NCI-H187 (cell line): ENCODE measurements at regions not wholly inside any gene's neighbourhood (a gene's known extent, or its start where the extent isn't known, plus 50 kb on each side); places are given as distances from the start of the nearest gene placed in this dataset.

ENCODE experiments used
- DNase-seq, 2 experiments: peaks; one replicate each; lab custom pipeline; 2025; lab: John Stamatoyannopoulos, UW

DNA sequence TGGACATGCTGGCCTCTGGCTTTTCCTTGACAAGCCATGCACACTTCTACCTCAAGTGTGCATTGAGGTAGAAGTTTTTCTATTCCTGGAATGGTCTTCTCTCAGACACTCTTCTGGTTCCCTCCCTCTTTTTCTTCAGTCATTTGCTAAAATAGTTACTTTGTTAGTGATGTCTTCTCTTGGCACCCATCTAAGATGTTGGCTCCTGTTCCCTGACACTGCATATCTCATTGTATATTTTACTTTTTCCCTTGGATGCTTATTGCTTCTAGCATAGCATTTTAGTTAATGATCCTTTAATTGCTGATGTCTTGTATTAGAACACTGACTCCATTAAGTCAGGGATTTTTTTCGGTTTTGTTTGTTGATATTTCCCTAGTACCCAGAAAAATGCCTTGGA, 758.7 kb upstream of the NRSN1 start:
- DNase-seq, result no peak

DNA sequence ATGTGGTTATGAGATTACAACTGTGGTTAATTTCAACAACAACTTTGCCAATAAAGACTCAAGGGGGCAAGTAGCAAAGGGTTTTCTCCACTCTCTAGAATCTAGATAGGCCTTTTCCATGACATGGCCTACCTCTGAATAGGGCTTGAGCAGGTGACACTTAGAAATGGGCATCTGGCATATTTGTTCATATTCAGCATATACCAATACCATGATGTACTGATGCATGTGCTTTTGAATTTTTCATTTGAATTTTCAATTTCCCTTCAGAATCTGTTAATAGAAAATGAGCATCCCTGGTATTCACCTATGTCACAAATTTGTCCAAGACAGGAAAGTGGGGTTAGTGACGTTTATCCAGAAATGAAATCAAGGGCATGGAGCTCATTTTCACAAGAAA, 757.5 kb upstream of the NRSN1 start:
- DNase-seq, result no peak

DNA sequence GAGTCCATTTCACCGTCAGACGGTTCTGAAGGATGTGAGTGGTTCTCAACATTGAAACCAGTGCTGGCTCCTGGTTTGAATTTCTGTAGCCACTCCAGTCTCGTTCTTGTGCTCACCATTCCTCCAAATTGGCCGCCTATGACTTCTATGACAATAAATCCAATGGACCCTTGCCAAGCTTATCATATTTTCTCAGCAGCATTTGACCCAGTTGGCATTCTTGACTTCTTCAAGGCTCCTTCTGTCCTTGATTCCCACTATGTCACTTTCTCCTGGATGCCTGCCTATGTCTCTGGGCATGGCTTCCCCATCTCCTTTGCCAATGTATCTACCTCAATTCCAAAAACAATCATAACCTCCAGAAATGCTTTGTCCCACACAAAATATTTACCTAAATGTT, 756.0 kb upstream of the NRSN1 start:
- DNase-seq, result no peak

DNA sequence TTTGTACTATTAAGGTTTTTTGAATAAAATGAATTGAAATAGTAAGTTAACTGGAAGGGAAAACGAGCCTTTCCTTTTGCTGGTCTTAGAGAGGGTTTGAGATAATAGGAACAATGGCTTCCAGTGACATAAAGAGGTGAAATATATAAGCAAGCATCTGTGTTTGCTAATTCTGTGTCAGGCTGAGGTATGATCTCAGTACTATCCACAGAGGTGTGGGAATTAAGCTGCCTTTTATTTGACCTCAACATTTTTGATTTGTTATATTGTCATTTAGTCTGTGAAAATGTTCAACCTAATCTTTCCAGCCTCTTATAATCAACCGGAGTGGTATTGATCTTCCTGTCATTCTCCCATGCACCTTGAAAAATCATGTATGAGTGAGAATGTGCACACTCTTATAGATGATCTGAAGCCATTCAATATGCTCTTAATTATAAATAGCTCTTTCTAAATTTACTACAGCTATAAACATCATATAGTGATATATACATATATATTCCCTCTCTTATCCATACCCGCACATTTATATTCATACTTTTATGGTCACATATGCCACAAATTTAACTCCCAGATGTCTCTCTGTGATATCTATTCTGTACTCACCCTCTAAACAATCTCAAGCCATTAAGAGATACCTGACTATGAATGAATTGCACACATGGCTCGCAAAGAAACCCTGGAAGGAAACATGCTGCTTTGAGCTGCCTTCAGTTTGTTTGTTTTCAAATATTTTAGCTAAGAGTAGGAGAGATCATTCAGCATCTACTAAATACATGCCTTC, 754.7 kb upstream of the NRSN1 start:
- DNase-seq, result no peak

DNA sequence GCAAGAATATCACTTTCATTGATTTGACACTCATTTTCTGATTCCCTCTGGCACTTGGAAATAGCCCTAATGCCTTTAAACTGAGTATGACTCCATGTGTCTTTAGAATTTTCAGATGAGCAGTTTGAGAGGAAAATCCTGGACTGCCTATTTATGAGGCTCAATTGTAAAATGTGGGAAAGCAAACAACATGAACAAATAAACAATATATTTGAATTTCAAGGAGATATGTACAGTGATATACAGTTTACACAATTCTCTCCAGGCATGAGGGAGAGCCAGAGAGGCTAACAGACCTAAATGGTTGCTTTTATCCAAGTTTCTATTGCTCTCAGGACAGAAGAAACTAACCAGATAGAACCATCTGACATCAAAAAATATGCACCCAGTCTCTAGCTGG, 748.2 kb upstream of the NRSN1 start:
- no peak for DNase-seq

DNA sequence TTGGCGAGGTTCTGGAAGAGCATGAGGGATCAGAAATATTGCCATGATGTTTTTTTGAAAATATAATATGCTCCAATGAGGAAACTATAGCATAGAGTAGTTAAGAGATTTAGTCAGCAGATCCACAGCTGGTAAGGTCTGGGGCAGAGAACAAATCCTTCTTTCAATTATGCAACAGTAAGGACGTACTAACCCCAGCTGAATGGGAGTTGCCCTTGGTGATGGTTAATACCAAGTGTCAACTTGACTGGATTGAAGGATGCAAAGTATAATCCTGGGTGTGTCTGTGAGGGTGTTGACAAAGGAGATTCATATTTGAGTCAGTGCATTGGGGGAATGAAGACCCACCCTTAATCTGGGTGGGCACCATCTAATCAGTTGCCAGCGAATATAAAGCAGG, 745.5 kb upstream of the NRSN1 start:
- no peak for DNase-seq

DNA sequence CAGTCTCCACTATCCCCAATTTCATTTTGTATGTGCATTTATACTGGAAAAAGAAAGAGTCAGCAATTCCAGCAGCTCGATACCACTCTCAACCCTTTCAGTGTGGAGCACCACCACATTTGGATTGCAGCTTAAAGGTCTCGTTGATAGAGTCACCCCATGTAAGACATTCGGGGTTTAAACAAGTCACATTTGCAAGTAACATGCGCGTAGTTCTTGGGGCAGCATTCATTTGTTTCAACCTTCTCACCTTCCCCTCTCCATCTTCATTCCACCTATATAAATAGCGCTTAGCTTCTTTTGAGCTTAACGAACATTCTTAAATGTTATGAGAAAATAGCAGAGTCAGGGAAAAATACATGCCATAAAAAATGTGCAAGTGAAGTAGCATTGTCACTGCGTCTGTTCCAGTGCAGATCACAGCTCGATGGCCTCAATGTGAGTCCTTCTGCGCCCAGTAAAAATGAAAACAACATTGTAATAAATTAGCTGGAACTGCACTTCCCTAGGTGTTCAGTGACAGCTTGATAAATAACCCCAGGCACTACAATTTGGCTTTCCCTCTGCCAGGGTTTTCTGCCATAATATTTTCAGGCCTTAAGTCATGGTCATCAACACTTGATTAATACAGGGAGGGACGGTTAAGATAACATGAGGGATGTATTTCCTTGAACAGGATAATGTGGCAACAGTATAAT, 737.8 kb upstream of the NRSN1 start:
- no peak for DNase-seq

DNA sequence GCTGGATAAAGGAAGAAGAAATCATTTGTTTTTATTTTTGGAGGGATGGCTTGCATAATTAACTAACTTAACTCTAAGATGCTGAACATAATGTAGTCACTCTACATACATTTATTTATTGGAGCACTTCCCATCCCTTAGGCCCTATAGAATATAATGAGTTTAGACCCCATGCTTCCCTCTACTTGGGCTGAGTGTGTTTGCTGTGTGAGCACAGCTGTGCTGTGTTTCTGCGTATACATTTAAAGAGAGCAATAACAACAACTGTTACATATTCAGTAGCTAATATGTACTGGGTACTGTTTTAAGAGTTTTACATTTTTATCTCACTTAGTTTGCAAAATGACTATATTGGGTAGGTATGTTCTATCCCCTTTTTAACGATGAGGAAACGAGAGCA, 736.6 kb upstream of the NRSN1 start:
- DNase-seq, result no peak

DNA sequence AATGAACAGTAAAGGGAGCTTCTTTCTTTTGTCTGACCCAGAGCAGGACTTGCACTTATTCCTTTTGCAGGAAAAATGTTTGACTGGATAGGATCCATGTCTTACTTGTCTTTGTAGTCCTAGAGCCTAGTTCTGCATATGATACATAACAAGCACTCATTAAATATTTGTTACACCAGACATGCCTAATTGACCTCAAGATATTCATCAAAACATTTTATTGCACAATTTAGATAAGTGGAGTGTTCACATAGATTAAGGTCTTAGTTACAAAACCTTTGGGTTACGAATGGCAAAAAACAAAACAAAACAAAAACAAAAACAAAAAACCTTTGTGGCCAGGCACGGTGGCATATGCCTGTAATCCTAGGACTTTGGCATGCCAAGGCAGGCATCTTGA, 735.8 kb upstream of the NRSN1 start:
- DNase-seq, result no peak

DNA sequence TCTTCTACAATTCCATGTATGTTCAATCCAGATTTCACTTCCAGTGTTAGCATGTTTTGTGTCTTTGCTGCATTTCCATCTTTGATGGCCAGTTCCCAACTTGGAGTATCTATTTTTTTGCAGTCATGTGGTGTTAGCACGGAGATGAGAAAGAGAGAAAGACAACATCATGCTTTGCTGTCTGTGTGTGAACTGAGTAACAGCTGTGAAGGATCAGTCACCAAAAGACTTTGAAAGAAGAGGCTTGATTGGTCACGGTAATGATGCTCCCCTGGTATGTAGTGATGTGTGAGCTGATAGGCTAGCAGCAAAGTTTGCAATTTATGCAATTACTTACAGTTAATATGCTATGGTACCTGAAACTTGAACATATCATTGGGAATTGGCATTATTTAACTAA, 731.3 kb upstream of the NRSN1 start:
- no peak for DNase-seq

DNA sequence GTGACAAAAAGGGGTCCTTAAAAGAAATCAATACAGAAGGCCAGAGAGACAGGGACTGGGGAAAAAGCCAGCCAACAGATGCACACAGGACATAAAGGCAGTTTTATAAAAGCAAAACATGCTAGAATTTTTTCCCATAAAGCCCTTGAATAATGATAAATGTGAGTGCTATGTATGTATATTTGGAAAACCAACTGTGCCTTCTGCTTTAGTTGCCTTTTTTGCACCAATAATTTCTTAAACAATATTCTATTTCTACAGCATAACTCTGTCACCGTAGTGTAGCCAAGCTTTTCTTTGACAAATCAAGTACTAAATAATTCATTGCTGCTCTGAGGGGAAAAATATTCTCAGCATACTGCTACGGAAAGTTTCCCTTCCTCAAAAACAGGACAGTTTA, 730.6 kb upstream of the NRSN1 start:
- DNase-seq, result no peak

DNA sequence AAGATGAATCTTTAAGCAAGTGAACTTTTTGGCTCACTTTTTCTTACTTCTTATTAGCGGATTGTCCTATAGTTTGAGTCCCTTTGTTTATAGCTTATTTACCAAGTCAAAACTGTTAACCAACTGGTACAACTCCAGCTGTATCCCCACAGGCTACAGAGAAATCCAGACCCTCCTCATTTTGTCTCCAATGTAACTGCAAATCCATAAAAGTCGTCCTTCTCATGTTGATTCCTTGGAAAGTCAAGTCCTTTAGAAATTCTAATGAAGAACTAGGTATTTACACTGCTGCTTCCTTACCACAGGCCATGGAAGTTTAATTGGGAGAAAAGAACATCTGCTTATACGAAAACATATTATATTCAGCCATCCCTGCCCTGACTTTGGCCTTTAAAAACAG, 729.1 kb upstream of the NRSN1 start:
- DNase-seq, result no peak

DNA sequence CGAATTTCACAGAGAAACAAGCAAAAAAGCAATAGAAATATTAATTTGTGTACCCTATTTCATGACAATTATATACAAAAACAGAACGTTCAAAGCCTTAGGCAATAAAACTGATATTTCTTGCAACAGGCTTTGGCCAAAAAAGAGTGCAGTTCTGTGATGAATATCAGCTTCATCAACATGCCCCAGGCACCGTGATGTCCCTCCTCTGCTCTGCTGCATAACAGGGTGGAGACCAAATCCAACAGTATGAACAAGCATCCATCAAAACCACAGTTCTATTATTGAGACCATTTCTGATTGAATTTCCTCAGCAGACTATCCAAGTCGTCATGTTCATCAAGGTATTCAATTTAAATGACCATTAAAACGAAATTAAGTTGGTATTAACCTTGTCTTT, 722.6 kb upstream of the NRSN1 start:
- DNase-seq, result no peak

DNA sequence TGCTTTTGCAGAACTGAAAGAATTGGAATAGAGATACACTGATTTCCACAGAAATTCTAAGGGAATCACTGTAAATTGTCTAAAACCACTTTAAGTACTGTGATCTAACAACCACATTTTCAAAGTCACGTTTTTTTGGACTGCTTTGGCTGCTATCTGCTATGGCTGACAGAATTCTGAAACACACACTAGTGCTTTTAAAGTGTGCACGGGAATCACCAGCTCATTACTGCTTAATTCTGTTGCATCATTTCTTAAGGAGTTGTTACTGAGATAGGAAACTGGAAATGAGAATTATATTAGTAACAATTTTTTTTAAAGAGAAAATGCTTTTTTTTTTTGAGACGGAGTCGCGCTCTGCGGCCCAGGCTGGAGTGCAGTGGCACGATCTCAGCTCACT, 716.5 kb upstream of the NRSN1 start:
- DNase-seq, result no peak

DNA sequence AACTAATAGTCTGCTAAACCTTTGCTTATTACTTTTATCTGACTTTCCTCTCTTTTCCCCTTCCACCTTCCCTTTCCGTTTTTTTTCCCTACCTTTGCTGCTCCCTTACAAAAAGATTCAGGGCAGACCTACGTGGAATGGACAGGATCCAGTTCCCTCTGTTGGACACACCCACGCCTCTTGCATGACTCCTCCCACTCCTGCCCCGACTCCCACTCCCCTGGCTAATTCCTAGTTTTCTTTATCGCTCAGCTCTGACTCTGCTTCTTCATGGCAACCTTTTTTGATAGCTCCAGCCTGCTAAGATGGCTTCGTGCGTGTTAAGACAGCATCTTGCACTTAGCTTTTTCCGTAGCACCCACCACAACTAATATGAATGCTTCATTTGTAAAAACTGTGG, 715.6 kb upstream of the NRSN1 start:
- DNase-seq, result no peak

DNA sequence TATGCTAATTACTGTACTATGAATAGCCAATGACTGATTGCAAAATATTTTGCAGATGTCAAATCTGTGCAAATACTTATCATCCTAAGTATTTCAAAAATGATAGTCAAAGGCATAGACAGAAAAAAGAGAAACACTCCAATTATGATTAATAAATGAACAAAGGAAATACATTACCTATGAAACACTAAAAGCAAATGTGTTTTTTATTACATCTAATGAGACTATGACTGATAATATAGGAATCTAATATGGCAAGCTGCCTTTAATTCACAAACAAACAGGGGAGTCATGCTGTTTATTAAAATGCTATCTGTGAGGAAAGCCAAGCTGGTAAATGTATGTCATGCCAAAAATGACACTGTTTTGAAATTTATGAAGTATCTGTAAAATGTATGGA, 713.2 kb upstream of the NRSN1 start:
- DNase-seq, result no peak

DNA sequence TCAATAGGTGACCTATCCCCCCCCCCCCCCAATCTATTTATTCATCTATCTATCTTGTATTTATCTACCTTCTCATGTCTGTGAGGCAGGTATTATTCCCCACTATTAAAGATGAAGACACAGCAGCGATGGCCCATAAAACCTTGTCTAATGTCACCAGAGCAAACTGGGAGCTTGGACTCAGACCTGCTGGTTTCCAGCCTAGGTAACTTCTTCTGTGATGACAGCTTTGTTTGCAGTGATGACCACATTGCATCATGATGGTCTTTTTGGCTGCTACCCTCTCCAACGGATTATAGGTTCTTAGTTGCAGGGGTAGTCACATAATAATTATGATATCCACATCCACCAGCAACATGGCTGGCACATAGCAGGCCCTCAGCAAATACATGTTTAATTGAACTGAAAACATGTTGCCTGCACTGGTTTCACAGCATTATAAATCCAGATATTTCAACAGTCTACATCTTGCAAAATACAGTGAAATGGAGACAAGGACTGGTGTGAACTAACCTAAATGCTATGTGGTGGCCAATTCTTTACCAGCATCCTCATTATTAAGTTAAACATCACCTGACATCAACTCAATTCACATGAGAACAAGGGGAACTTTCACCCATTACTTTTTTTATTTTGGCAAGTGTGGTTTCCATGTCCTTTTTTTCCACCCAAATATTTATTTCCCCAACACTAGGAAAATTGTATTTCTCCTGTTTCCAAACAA, 712.5 kb upstream of the NRSN1 start:
- no peak for DNase-seq

DNA sequence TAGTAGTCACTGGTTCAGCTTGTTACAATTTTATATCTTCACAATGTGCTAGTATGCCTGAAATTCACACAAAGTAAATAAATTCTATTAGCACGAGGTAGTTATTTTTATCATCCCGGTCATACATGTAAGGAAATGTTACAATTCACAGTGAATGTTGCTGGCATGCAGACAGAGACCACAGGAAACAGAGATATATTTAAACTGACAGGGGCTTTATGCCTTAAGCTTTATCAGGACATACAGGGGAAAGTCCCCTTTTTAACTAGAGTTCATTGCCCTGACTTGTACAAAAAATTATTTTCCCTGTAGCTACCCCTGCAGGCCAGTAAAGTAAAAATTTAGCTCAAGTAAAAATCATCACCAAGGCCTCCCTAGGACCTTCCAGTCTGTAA, 712.0 kb upstream of the NRSN1 start:
- DNase-seq, result no peak

DNA sequence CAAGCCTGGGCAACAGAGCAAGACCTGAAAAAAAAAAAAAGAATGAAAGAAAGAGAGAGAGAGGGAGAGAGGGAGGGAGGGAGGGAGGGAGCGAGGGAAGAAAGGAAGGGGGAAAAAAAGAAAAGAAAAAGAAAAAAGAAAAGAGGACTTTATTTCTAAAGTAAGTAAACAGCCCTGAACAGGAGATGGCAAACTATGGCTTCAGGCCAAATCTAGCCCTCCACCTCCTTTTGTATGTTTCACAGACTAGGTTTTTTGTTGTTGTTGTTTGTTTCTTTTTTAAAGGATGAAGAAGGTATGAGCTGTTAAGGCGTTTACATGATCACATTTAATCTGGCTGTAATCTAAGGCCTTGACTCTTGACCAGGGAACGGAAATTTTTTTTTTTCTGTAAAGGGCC, 711.1 kb upstream of the NRSN1 start:
- no peak for DNase-seq

DNA sequence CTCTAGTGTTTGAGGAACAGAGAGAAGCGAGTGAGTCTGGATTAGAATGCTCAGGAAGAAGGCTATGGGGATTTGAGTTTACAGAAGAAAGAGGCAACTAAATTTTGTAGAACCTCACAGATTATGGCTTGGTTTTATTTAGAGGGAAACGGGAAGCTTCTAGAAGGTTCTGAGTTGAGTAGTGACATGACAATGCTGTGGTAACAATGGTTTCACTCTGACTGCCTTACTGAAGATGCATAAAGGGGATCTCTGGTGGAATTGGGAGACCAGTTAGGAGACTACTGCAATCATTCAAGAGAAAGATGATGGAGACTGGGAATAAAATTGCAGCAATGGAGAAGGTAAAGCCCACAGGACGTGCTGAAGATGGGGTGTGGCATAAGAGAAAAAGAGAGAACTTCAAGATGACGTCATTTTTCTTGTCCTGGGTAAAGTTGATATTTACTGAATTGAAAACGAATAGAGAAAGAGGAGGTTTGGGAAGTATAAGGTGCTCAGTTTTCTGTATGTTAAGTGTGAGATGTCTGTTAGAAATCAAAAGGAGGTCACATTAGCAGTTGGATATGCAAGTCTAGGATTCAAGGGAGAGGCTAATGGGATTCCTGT, 710.1 kb upstream of the NRSN1 start:
- no peak for DNase-seq

DNA sequence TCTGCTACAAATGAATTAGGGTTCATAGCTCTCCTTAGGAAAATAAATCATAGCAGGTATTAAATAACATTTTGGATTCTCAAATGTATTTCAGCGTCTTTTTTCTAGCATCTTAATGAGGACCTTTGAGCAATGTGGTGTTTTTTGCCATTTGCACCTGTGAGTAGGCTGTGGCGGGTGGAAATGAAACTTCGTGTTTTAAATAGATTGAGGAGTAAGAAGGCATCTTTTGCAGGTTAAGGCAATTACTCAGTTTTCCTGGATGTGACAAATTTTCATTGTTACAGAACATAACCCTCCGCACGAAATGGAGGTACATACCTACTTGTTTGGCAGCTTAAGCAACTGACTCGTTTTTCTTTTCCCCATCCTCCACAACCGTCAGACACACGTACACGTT, 708.9 kb upstream of the NRSN1 start:
- DNase-seq, result no peak

DNA sequence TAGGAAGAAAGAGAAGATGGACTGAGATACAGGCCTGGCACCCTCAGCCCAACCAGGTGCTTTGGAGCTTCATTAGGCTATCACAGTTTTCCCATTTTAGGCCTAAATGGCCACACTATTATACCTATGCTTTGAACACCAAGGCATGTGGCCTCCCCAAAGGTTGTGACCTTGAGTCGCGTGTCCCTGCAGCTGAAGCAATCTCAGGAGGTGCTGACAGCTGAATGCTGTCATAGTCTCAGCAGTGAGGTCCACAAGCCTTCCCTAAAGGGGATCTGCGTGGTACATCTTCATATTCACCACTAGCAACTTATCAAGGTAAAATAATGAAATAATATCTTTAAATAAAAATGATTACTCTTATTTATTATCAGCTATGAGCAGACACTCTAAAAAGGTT, 707.9 kb upstream of the NRSN1 start:
- no peak for DNase-seq

DNA sequence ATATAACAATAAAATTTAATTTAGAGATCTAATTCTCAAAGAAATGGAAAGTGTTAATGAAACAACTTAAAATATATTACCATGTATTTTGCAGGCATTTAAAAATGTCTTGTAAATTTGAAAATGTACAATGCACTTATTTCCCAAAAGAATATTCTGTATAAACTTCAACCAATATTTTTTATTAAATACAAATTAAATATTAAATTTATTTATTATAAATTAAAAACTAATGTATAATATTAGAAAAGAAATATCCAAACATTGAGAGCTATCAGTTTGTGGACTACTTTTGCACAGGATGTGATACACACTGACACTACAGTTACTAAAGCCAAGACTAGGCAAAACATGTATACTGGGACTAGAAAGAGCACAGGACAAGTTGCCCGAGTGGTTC, 707.0 kb upstream of the NRSN1 start:
- no peak for DNase-seq
